B cell (primary cell): ENCODE measurements at regions not wholly inside any gene's neighbourhood (a gene's known extent, or its start where the extent isn't known, plus 50 kb on each side); places are given as distances from the start of the nearest gene placed in this dataset.

Experiments used
- CTCF ChIP-seq: fragments of 200-600 bp; IDR thresholded peaks from one replicate; pipeline ENCODE4 v1.8.0; 2022; ENCODE audit warnings: antibody characterized with exemption, mild to moderate bottlenecking
- EZH2 ChIP-seq: IDR thresholded peaks from 2 replicates; pipeline ENCODE4 v1.6.1; 2012; ENCODE audit warnings: borderline replicate concordance, low read depth, mild to moderate bottlenecking, moderate library complexity, low read length; ENCODE audit not compliant: insufficient read depth, poor library complexity, severe bottlenecking

DNA sequence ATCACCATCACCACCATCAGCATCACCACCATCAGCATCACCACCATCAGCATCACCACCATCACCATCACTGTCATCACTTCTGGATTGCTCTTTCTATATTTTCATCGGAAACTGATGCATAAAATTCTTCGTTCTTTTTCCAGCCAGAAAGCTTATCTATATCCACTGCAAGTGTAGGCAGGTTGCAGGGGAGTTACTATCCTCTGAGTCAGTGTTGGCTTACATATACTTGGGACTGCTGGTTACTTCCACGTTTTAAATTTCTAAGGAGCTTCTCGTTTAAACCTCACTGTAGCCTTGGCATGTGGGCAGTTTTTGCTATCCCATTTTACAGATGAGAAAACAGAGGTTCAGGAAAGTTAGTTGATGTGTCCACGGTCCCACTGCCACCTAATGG is 66.1 kb downstream of the FOXL3 start:
- no peak for TF ChIP-seq CTCF
- no peak for TF ChIP-seq EZH2
